T-cell (primary cell): ENCODE measurements at regions not wholly inside any gene's neighbourhood (a gene's known extent, or its start where the extent isn't known, plus 50 kb on each side); places are given as distances from the start of the nearest gene placed in this dataset.

ENCODE experiments used
- ATAC-seq, 4 experiments: fragments of 200-7000 bp in 3 of 4; fragments of 150-1000 bp in 1 of 4; cut with Tn5 transposase; replicated peaks in 1 of 4; 1 replicate in 3 of 4; 2 replicates in 1 of 4; pipeline ENCODE4 v1.10.0; 2021; ENCODE audit warnings: moderate library complexity in 3 of 4, mild to moderate bottlenecking in 2 of 4, moderate number of reproducible peaks in 1 of 4
- CTCF ChIA-PET, 2 donors: fragments of 300-600 bp; sonication (Branson Sonifier 250); formaldehyde crosslinking; loops; one replicate each; lab custom pipeline; 2022; ENCODE audit warnings: antibody characterized with exemption in 2 of 2; lab: Charles Lee
- POLR2A ChIA-PET, 2 donors: fragments of 300-600 bp; sonication (Branson Sonifier 250); formaldehyde crosslinking; loops; one replicate each; lab custom pipeline; 2022; ENCODE audit warnings: antibody characterized with exemption in 2 of 2; lab: Charles Lee
- DNase-seq, 35 experiments: peaks; one replicate each; pipeline versions ENCODE4 v3.0.0 to v3.0.0-alpha.2; 2013 to 2023
- H3K27ac ChIP-seq: one replicate; pipeline ENCODE4 v1.5.1; 2013; ENCODE audit warnings: low read length
- H3K27me3 ChIP-seq, 2 experiments: replicated peaks in 1 of 2; 1 replicate in 1 of 2; 2 replicates in 1 of 2; pipeline versions ENCODE4 v1.6.1 to v1.7.0; 2013; ENCODE audit warnings: low read length in 1 of 2, mixed read lengths in 1 of 2; ENCODE audit not compliant: control insufficient read depth in 2 of 2, insufficient read depth in 2 of 2; ENCODE audit errors: extremely low read depth in 1 of 2
- H3K36me3 ChIP-seq, 2 donors: 1 replicate in 1 of 2; 2 replicates in 1 of 2; pipeline versions ENCODE4 v1.6.1 to v1.7.0; 2013; ENCODE audit warnings: low read length in 1 of 2; ENCODE audit not compliant: control insufficient read depth in 2 of 2, insufficient read depth in 1 of 2; ENCODE audit errors: extremely low read depth in 1 of 2
- H3K4me1 ChIP-seq, 2 experiments: 1 replicate in 1 of 2; 2 replicates in 1 of 2; pipeline versions ENCODE4 v1.6.1 to v1.7.0; 2013; ENCODE audit warnings: low read length in 2 of 2, mixed read lengths in 1 of 2; ENCODE audit not compliant: insufficient read depth in 2 of 2, control insufficient read depth in 1 of 2; ENCODE audit errors: extremely low read depth in 1 of 2
- H3K4me3 ChIP-seq, 2 donors: 1 replicate in 1 of 2; 2 replicates in 1 of 2; pipeline versions ENCODE4 v1.5.1 to v1.7.0; 2013; ENCODE audit warnings: mild to moderate bottlenecking in 2 of 2, low read length in 1 of 2, moderate library complexity in 1 of 2; ENCODE audit not compliant: control insufficient read depth in 1 of 2; ENCODE audit errors: extremely low read depth in 1 of 2
- H3K9me3 ChIP-seq: 2 replicates; pipeline ENCODE4 v1.7.0; 2013
- H3K27ac Mint-ChIP-seq, 2 donors: one replicate each; pipeline ENCODE4 v1.8.0; 2020 to 2021; ENCODE audit warnings: mild to moderate bottlenecking in 2 of 2, mixed read lengths in 2 of 2
- H3K27me3 Mint-ChIP-seq, 2 donors: one replicate each; pipeline ENCODE4 v1.8.0; 2021 to 2022; ENCODE audit warnings: mixed read lengths in 2 of 2
- H3K36me3 Mint-ChIP-seq: one replicate; pipeline ENCODE4 v1.8.0; 2021; ENCODE audit warnings: mixed read lengths
- H3K4me1 Mint-ChIP-seq, 3 donors: one replicate each; pipeline ENCODE4 v1.8.0; 2020 to 2022; ENCODE audit warnings: mixed read lengths in 3 of 3, mild to moderate bottlenecking in 1 of 3
- H3K4me3 Mint-ChIP-seq, 3 donors: one replicate each; pipeline ENCODE4 v1.8.0; 2020 to 2022; ENCODE audit warnings: mild to moderate bottlenecking in 3 of 3, mixed read lengths in 3 of 3, moderate library complexity in 3 of 3
- H3K9me3 Mint-ChIP-seq, 3 donors: one replicate each; pipeline ENCODE4 v1.8.0; 2020 to 2022; ENCODE audit warnings: mixed read lengths in 3 of 3
- WGBS: methylation state at CpG from one replicate; pipeline ENCODE4 v1.1.5; 2013; ENCODE audit warnings: missing lambda C conversion rate; ENCODE audit not compliant: insufficient coverage; 5-methylcytosine and 5-hydroxymethylcytosine counted together

DNA sequence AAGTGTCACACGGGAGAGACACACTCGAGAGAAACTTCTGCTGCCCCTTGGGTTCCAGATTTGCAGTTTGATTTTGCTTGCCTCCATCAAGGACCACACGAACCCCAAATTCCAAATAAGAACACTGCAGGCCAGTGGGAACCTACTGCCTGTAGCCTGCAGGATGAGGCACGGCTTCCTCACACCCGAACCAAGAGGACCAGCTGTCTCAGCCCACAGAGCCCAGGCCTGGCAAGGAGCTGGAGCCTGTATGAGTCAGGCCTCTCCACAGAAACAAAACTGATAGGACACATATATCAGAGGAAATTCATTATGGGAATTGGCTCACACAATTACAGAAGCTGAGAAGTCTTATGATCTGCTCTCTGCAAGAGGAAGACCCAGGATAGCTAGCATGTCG is 188.1 kb upstream of the NSMCE3 start:
- H3K4me3 ChIP-seq = no peak overlapping the region
- peaks cover 11 to 16% (median 12%) of the 10 kb centered on the region in 3 donors for H3K4me1 Mint-ChIP-seq
- ChIA-PET CTCF (no interaction called here), POLR2A (no interaction called here)
- H3K36me3 ChIP-seq = no peaks in the 10 kb centered on the region
- H3K4me1 ChIP-seq = peaks cover 0 to 7% of the 10 kb centered on the region in 2 experiments
- DNase-seq (no peak), ATAC-seq (no peak)
- WGBS = 86% methylated on average over 6 of the region's 6 CpGs
- no peak overlapping the region for H3K4me3 Mint-ChIP-seq
- H3K27ac ChIP-seq = no peak overlapping the region
- H3K9me3 ChIP-seq = no peaks in the 10 kb centered on the region
- H3K27me3 Mint-ChIP-seq = peaks cover 0 to 6% of the 10 kb centered on the region in 2 donors
- H3K36me3 Mint-ChIP-seq = no peaks in the 10 kb centered on the region
- peaks cover 0 to 3% of the 10 kb centered on the region in 2 experiments for H3K27me3 ChIP-seq
- H3K27ac Mint-ChIP-seq = no peak overlapping the region
- H3K9me3 Mint-ChIP-seq = no peaks in the 10 kb centered on the region

DNA sequence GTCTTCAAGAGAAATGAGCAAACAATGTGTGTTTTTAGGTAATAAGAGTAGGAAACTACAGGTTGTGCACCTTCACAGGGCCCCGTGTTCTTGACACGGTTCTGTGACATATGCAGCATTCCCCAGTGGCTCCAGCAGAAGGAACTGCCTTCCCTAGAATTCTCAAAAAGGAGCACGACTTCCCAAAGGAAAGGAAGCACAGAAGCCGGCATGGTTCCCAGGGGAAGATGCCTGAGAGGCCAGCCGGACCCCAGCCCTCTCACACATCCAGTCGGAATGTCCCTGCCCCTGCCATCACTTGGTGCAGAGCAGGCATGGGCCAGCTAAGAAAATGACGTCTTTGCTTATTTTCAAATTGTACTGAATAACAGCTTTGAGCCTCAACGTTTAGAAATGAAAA is 187.3 kb upstream of the NSMCE3 start:
- H3K36me3 Mint-ChIP-seq = no peaks in the 10 kb centered on the region
- Histone ChIP-seq H3K27me3 (peaks cover 0 to 3% of the 10 kb centered on the region in 2 experiments), H3K36me3 (no peaks in the 10 kb centered on the region), H3K4me3 (no peak overlapping the region), H3K9me3 (no peaks in the 10 kb centered on the region), H3K4me1 (peaks cover 0 to 9% of the 10 kb centered on the region in 2 experiments), H3K27ac (no peak overlapping the region)
- ChIA-PET CTCF (no interaction called here), POLR2A (no interaction called here)
- peaks cover 13 to 19% (median 15%) of the 10 kb centered on the region in 3 donors for H3K4me1 Mint-ChIP-seq
- no peak overlapping the region for H3K27ac Mint-ChIP-seq
- 72% methylated on average over 8 of the region's 8 CpGs for WGBS
- peaks cover 0 to 6% of the 10 kb centered on the region in 2 donors for H3K27me3 Mint-ChIP-seq
- no peaks in the 10 kb centered on the region for H3K9me3 Mint-ChIP-seq
- DNase-seq = no peak
- H3K4me3 Mint-ChIP-seq = no peak overlapping the region
- ATAC-seq = no peak

DNA sequence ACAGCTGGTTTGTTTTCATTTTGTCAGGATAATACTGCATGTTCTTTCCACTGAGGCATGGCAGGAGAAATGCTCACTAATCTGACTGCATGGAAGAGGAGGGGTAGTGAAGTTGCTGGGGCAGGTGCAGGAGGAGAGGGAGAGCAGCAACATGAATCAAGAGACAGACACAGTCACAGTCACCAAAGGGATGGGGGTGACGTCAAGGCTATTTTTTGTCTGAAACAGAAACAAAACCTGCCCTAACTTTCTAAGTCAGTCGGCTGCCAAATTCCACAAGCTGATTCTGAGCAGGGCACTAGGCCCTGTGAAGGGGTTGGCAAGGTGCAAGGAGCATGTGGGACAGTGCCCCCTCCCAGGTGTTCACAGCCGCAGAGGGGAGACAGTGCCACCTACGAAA is 186.6 kb upstream of the NSMCE3 start:
- Histone ChIP-seq H3K36me3 (no peaks in the 10 kb centered on the region), H3K27me3 (peaks cover 0 to 8% of the 10 kb centered on the region in 2 experiments), H3K4me3 (no peak overlapping the region), H3K9me3 (no peaks in the 10 kb centered on the region), H3K27ac (no peak overlapping the region), H3K4me1 (peaks cover 0 to 9% of the 10 kb centered on the region in 2 experiments)
- H3K9me3 Mint-ChIP-seq = no peaks in the 10 kb centered on the region
- peaks cover 13 to 19% (median 15%) of the 10 kb centered on the region in 3 donors for H3K4me1 Mint-ChIP-seq
- ChIA-PET POLR2A (no interaction called here), CTCF (no interaction called here)
- DNase-seq (no peak), ATAC-seq (no peak)
- no CpG with 5 or more reads among the region's 4 CpGs for WGBS
- no peak overlapping the region for H3K27ac Mint-ChIP-seq
- peaks cover 0 to 6% of the 10 kb centered on the region in 2 donors for H3K27me3 Mint-ChIP-seq
- H3K36me3 Mint-ChIP-seq = no peaks in the 10 kb centered on the region
- H3K4me3 Mint-ChIP-seq = no peak overlapping the region

DNA sequence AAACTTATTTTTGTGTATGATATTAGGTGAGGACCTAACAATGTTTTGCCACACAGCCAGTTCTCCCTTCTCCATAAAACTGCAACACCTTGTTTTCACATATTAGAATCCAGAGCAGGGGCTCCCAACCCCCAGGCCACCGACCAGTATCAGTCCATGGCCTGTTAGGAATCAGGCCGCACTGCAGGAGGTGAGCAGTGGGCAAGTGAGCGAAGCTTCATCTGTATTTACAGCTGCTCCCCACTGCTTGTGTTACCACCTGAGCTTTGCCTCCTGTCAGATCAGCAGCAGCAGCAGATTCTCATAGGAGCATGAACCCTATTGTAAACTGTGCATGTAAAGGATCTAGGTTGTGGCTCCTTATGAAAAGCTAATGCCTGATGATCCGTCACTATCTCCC is 185.9 kb upstream of the NSMCE3 start:
- H3K4me1 Mint-ChIP-seq = peaks cover 13 to 19% (median 15%) of the 10 kb centered on the region in 3 donors
- H3K9me3 Mint-ChIP-seq = no peaks in the 10 kb centered on the region
- H3K4me3 Mint-ChIP-seq = no peak overlapping the region
- DNase-seq = no peak
- H3K36me3 Mint-ChIP-seq = no peaks in the 10 kb centered on the region
- ATAC-seq = no peak
- peaks cover 0 to 9% of the 10 kb centered on the region in 2 experiments for H3K4me1 ChIP-seq
- peaks cover 0 to 11% of the 10 kb centered on the region in 2 experiments for H3K27me3 ChIP-seq
- H3K27ac Mint-ChIP-seq = no peak overlapping the region
- H3K27me3 Mint-ChIP-seq = peaks cover 0 to 6% of the 10 kb centered on the region in 2 donors
- ChIA-PET POLR2A (no interaction called here), CTCF (interaction anchor here in 1 of 2 donors (0.6 kb wide), 1 partner anchor 1741 kb away, joined by 3 read pairs; no protein-coding TSS in a partner anchor)
- no peaks in the 10 kb centered on the region for H3K9me3 ChIP-seq
- H3K36me3 ChIP-seq = no peaks in the 10 kb centered on the region
- no peak overlapping the region for H3K4me3 ChIP-seq
- no peak overlapping the region for H3K27ac ChIP-seq
- WGBS = 89% methylated on average over 3 of the region's 4 CpGs

DNA sequence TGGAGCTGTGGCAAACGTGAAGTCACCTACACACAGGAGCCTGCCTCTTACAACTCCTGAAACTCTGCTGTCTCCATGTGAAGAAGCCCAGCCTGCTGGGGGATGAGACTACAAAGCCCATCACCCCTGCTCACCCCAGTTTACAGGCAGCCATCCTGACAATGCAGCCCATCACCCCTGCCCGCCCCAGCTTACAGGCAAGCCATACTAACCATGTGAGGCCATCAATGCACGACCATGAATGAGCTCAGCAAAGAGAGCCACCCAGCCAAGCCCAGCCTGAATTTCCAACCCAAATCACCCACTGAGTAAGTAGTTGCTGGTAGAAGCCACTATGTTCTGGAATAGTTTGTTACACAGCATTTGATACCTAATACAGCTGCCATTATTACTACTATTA is 185.4 kb upstream of the NSMCE3 start:
- Histone ChIP-seq H3K27ac (no peak overlapping the region), H3K27me3 (peaks cover 0 to 11% of the 10 kb centered on the region in 2 experiments), H3K9me3 (no peaks in the 10 kb centered on the region), H3K4me3 (no peak overlapping the region), H3K36me3 (no peaks in the 10 kb centered on the region), H3K4me1 (peaks cover 0 to 9% of the 10 kb centered on the region in 2 experiments)
- ATAC-seq = no peak
- Mint-ChIP-seq H3K4me3 (no peak overlapping the region), H3K27me3 (peaks cover 0 to 6% of the 10 kb centered on the region in 2 donors), H3K36me3 (no peaks in the 10 kb centered on the region), H3K27ac (no peak overlapping the region), H3K9me3 (no peaks in the 10 kb centered on the region), H3K4me1 (peaks cover 13 to 19% (median 15%) of the 10 kb centered on the region in 3 donors)
- ChIA-PET POLR2A (no interaction called here), CTCF (no interaction called here)
- WGBS = 93% methylated on average over 2 of the region's 3 CpGs
- no peak for DNase-seq

DNA sequence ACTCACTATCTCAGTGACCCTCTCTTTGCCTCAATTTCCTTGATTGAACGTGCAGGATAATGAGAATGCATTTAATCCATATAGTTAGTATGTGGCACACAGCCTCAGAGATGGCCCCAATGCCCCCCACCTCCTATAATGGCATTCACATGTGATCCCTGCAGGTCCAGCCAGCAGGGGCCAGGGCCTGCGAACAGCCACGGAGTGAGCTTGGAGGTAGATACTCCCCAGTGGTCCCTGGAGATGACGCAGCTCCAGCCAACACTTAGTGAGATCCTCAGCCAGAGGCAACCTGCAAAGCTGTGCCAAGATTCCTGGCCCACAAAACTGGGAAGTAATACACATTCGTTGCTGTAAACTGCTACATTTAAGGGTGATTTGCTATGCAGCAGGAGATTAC is 184.9 kb upstream of the NSMCE3 start:
- H3K36me3 ChIP-seq = no peaks in the 10 kb centered on the region
- H3K4me3 Mint-ChIP-seq = no peak overlapping the region
- ATAC-seq = no peak
- peaks cover 0 to 6% of the 10 kb centered on the region in 2 donors for H3K27me3 Mint-ChIP-seq
- CTCF ChIA-PET = no interaction called here
- H3K4me1 ChIP-seq = peaks cover 0 to 9% of the 10 kb centered on the region in 2 experiments
- no peaks in the 10 kb centered on the region for H3K36me3 Mint-ChIP-seq
- H3K9me3 Mint-ChIP-seq = no peaks in the 10 kb centered on the region
- WGBS = 90% methylated on average over 3 of the region's 5 CpGs
- no peak overlapping the region for H3K4me3 ChIP-seq
- no peak overlapping the region for H3K27ac Mint-ChIP-seq
- DNase-seq = no peak
- peaks cover 13 to 19% (median 15%) of the 10 kb centered on the region in 3 donors for H3K4me1 Mint-ChIP-seq
- no peaks in the 10 kb centered on the region for H3K9me3 ChIP-seq
- H3K27ac ChIP-seq = no peak overlapping the region
- H3K27me3 ChIP-seq = peaks cover 0 to 11% of the 10 kb centered on the region in 2 experiments
- POLR2A ChIA-PET = no interaction called here
